RWPE2 (cell line): ENCODE measurements at regions not wholly inside any gene's neighbourhood (a gene's known extent, or its start where the extent isn't known, plus 50 kb on each side); places are given as distances from the start of the nearest gene placed in this dataset.
"Not testable (repeated sequence)": the region's sequence is repeated elsewhere in the genome, so short reads cannot be mapped to it uniquely, and the experiment has no call there.

Experiments used
- ATAC-seq: fragments of 200-7000 bp; cut with Tn5 transposase; 3 replicates; pipeline ENCODE4 v1.9.1; 2021; ENCODE audit warnings: low read depth
- DNase-seq: peaks from one replicate; pipeline ENCODE4 v3.0.0-alpha.2; 2020; ENCODE audit warnings: low spot score
- H3K27ac ChIP-seq: fragments of 450-650 bp; 2 replicates; pipeline ENCODE4 v1.5.1; 2017; ENCODE audit warnings: mild to moderate bottlenecking; ENCODE audit not compliant: poor library complexity, severe bottlenecking
- H3K27me3 ChIP-seq: fragments of 250-450 bp; sonication (Bioruptor Pico); 2 replicates; pipeline ENCODE4 v1.5.1; 2021; ENCODE audit warnings: mild to moderate bottlenecking, moderate library complexity; ENCODE audit not compliant: insufficient read depth, poor library complexity, severe bottlenecking
- H3K36me3 ChIP-seq: fragments of 250-450 bp; sonication (Bioruptor Pico); 2 replicates; pipeline ENCODE4 v1.5.1; 2020; ENCODE audit warnings: low read depth, mild to moderate bottlenecking, moderate library complexity
- H3K4me1 ChIP-seq: fragments of 250-450 bp; sonication (Bioruptor Pico); 2 replicates; pipeline ENCODE4 v1.5.1; 2021; ENCODE audit warnings: mild to moderate bottlenecking, moderate library complexity; ENCODE audit not compliant: insufficient read depth, poor library complexity, severe bottlenecking
- H3K4me3 ChIP-seq: fragments of 250-450 bp; sonication (Bioruptor Pico); 2 replicates; pipeline ENCODE4 v1.5.1; 2021; ENCODE audit warnings: mild to moderate bottlenecking, moderate library complexity; ENCODE audit not compliant: severe bottlenecking
- H3K9me3 ChIP-seq: fragments of 250-450 bp; sonication (Bioruptor Pico); 2 replicates; pipeline ENCODE4 v1.5.1; 2021; ENCODE audit warnings: mild to moderate bottlenecking, moderate library complexity; ENCODE audit not compliant: severe bottlenecking
- TF ChIP-seq, protein P1 (sequence below): fragments of 450-650 bp; IDR thresholded peaks from one replicate; pipeline ENCODE4 v1.5.1; 2017; ENCODE audit warnings: mild to moderate bottlenecking, moderate library complexity; ENCODE audit not compliant: poor library complexity, severe bottlenecking

DNA sequence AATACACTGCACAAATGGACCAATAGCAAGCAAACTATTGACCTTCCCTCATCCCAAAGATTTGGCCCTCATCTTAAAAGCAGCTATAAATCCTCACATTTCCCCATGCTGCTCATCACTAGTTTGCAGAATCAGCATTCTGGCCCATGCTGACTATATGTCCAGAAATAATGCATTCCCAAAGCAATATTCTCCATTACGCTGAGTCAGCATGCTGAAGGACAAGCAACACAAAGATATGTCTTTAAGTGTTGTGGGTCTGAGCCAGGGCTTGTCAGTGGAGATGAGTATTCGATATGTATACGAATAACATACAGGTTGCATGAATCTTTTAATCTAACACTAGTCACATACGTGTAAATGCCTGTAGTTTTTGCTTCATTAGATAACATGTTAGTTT, 1045.0 kb upstream of the DDX18 start:
- Histone ChIP-seq H3K36me3 (no peaks in the 10 kb centered on the region), H3K27ac (no peak overlapping the region), H3K4me1 (no peaks in the 10 kb centered on the region), H3K9me3 (no peaks in the 10 kb centered on the region), H3K4me3 (no peak overlapping the region), H3K27me3 (no peaks in the 10 kb centered on the region)
- DNase-seq = no peak
- TF ChIP-seq, protein P1, sequence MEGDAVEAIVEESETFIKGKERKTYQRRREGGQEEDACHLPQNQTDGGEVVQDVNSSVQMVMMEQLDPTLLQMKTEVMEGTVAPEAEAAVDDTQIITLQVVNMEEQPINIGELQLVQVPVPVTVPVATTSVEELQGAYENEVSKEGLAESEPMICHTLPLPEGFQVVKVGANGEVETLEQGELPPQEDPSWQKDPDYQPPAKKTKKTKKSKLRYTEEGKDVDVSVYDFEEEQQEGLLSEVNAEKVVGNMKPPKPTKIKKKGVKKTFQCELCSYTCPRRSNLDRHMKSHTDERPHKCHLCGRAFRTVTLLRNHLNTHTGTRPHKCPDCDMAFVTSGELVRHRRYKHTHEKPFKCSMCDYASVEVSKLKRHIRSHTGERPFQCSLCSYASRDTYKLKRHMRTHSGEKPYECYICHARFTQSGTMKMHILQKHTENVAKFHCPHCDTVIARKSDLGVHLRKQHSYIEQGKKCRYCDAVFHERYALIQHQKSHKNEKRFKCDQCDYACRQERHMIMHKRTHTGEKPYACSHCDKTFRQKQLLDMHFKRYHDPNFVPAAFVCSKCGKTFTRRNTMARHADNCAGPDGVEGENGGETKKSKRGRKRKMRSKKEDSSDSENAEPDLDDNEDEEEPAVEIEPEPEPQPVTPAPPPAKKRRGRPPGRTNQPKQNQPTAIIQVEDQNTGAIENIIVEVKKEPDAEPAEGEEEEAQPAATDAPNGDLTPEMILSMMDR = no peak
- ATAC-seq = no peak

DNA sequence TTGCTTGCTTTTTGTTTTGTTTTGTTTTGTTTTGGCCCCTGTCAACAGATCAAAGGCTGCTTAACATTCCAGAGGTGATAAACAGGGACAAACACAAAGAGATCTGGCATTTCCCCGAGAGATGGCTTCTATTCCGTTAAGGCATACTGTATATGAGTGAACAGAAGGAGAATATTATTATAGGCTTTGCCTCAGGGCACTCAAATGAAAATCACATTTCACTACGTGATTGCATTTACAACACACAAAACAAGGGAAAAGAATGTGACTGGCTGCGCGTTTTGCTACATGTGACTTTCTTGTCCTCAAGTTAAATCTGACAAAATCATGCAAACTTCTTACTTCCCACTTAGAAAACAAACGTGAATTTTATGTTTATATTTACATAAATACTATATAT, 1037.9 kb upstream of the DDX18 start:
- ATAC-seq = no peak
- no peaks in the 10 kb centered on the region for H3K9me3 ChIP-seq
- H3K4me1 ChIP-seq = no peaks in the 10 kb centered on the region
- H3K4me3 ChIP-seq = no peak overlapping the region
- no peaks in the 10 kb centered on the region for H3K27me3 ChIP-seq
- DNase-seq = no peak
- no peak overlapping the region for H3K27ac ChIP-seq
- H3K36me3 ChIP-seq = no peaks in the 10 kb centered on the region
- TF ChIP-seq, protein P1 = no peak

DNA sequence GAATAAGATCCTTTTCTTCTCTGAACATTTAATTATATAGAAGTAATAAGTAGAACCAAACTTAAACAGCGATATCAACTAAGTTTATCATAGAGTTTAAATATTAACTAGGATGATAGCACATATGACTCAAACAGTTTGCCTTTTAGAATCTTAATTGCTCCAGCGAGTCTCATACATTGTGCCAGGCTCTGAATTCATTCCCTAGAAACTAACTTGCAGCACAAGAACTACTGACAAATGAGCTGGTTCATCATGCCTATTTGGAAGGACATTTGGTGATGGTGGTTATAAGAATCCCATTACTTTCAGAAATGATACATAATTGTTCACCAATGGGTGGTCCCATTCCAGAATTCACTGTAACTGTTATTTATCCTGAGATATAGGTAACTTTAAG, 1026.6 kb upstream of the DDX18 start:
- ATAC-seq = no peak
- no peak for DNase-seq
- TF ChIP-seq, protein P1 = no peak
- Histone ChIP-seq H3K9me3 (no peaks in the 10 kb centered on the region), H3K4me3 (no peak overlapping the region), H3K4me1 (no peaks in the 10 kb centered on the region), H3K27ac (no peak overlapping the region), H3K36me3 (no peaks in the 10 kb centered on the region), H3K27me3 (peaks cover 6% of the 10 kb centered on the region)

DNA sequence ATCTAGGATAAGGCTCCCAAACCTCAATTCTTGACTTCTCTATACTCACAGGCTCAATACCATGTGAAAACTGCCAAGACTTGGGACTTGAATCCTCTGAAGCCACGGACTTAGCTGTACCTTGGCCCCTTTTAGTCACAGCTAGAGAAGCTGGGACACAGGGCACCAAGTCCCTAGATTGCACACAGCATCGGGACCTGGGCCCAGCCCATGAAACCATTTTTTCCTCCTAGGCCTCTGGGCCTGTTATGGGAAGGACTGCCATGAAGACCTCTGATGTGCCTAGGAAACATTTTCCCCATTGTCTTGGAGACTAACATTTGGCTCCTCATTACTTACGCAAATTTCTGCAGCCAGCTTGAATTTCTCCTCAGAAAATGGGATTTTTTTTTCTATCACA, 1011.8 kb upstream of the DDX18 start:
- no peak overlapping the region for H3K4me3 ChIP-seq
- DNase-seq (no peak), ATAC-seq (no peak)
- TF ChIP-seq, protein P1 = no peak
- H3K9me3 ChIP-seq = no peaks in the 10 kb centered on the region
- peaks cover under 1% of the 10 kb centered on the region for H3K27me3 ChIP-seq
- H3K36me3 ChIP-seq = no peaks in the 10 kb centered on the region
- no peak overlapping the region for H3K27ac ChIP-seq
- H3K4me1 ChIP-seq = no peaks in the 10 kb centered on the region

DNA sequence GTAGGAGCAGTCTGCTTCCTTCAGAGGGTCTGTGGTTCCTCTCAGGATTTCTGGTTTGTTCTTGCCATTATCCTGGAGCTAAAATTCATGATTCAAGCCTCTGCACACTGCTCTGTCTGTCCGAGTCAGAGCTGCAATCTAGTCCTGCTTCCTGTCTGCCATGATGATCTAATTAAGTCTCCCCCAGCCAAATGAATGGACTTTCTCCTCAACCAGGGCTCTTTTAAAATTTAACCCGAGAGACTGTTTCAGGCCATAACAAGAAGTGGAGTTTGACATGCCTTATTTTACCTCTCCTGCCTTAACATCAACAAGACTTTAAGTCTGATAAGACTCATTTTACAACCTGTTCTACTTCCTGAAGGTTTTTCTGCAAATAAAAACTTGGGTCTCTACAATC, 1009.6 kb upstream of the DDX18 start:
- ATAC-seq = no peak
- H3K27ac ChIP-seq = no peak overlapping the region
- H3K4me3 ChIP-seq = no peak overlapping the region
- H3K4me1 ChIP-seq = peaks cover 13% of the 10 kb centered on the region
- no peaks in the 10 kb centered on the region for H3K36me3 ChIP-seq
- no peaks in the 10 kb centered on the region for H3K27me3 ChIP-seq
- no peaks in the 10 kb centered on the region for H3K9me3 ChIP-seq
- DNase-seq = no peak
- TF ChIP-seq, protein P1 = no peak

DNA sequence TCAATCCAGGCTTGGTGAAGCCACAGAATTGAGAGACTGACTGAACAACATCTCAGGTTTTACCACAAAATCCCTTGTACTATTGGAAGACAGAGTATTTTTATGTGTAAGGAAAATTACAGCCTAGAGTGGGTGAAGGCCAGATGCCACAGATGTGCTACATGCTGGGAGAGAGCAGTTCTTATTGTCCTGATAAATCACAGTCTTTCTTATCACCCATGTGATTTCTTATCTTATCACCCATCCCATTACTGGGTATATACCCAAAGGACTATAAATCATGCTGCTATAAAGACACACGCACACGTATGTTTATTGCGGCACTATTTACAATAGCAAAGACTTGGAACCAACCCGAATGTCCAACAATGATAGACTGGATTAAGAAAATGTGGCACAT, 1008.0 kb upstream of the DDX18 start:
- H3K9me3 ChIP-seq, H3K27ac ChIP-seq, ATAC-seq, H3K27me3 ChIP-seq, H3K4me3 ChIP-seq, H3K36me3 ChIP-seq, DNase-seq: not testable (repeated sequence)
- H3K4me1 ChIP-seq = peaks cover 25% of the 10 kb centered on the region
